Ishikawa (cell line): ENCODE measurements at regions not wholly inside any gene's neighbourhood (a gene's known extent, or its start where the extent isn't known, plus 50 kb on each side); places are given as distances from the start of the nearest gene placed in this dataset.

ENCODE experiments used
- CEBPB ChIP-seq: IDR thresholded peaks from 2 replicates; pipeline ENCODE4 v1.6.1; 2012
- CREB1 ChIP-seq: IDR thresholded peaks from 2 replicates; pipeline ENCODE4 v1.6.1; 2012; ENCODE audit warnings: low read depth
- EGR1 ChIP-seq: IDR thresholded peaks from 2 replicates; pipeline ENCODE4 v1.6.1; 2012
- EP300 ChIP-seq: IDR thresholded peaks from 2 replicates; pipeline ENCODE4 v1.6.1; 2012; ENCODE audit warnings: borderline replicate concordance
- FOXM1 ChIP-seq: IDR thresholded peaks from 2 replicates; pipeline ENCODE4 v1.6.1; 2012; ENCODE audit warnings: low read depth, borderline replicate concordance
- MAX ChIP-seq: IDR thresholded peaks from 2 replicates; pipeline ENCODE4 v1.6.1; 2012
- NFIC ChIP-seq: IDR thresholded peaks from 2 replicates; pipeline ENCODE4 v1.6.1; 2012
- RAD21 ChIP-seq: IDR thresholded peaks from 2 replicates; pipeline ENCODE4 v1.6.1; 2012; ENCODE audit warnings: low read depth
- REST ChIP-seq: IDR thresholded peaks from 2 replicates; pipeline ENCODE4 v1.6.1; 2012; ENCODE audit warnings: low read depth, mild to moderate bottlenecking
- TAF1 ChIP-seq: IDR thresholded peaks from 2 replicates; pipeline ENCODE4 v1.6.1; 2012; ENCODE audit warnings: low read depth, mild to moderate bottlenecking
- TCF12 ChIP-seq: IDR thresholded peaks from 2 replicates; pipeline ENCODE4 v1.6.1; 2012; ENCODE audit warnings: low read depth
- TEAD4 ChIP-seq: IDR thresholded peaks from 2 replicates; pipeline ENCODE4 v1.6.1; 2012
- USF1 ChIP-seq: IDR thresholded peaks from 2 replicates; pipeline ENCODE4 v1.6.1; 2012
- YY1 ChIP-seq: IDR thresholded peaks from 2 replicates; pipeline ENCODE4 v1.6.1; 2012; ENCODE audit warnings: low read depth
- ZBTB7A ChIP-seq: IDR thresholded peaks from 2 replicates; pipeline ENCODE4 v1.6.1; 2012; ENCODE audit warnings: low read depth

- TF ChIP-seq YY1: no peak
- TF ChIP-seq ZBTB7A: no peak
- TF ChIP-seq NFIC: no peak
- TF ChIP-seq FOXM1: no peak
- no peak for TF ChIP-seq TCF12
- no peak for TF ChIP-seq USF1
- no peak for TF ChIP-seq MAX
- TF ChIP-seq EP300: no peak
Observed at GRCh38 chr11:38438091-38438490, 1840.1 kb upstream of the RAG2 start.

GRCh38 chr11:38425578-38425977 lies 1827.5 kb upstream of the RAG2 start:
- TF ChIP-seq TCF12 (no peak), ZBTB7A (no peak), EP300 (no peak), MAX (no peak), RAD21 (no peak), CREB1 (no peak), YY1 (no peak), TEAD4 (no peak), NFIC (no peak), TAF1 (no peak), CEBPB (no peak), FOXM1 (no peak), USF1 (no peak), EGR1 (no peak), REST (no peak)

GRCh38 chr11:38423042-38423441 lies 1825.0 kb upstream of the RAG2 start:
- no peak for TF ChIP-seq CEBPB
- no peak for TF ChIP-seq TEAD4
- no peak for TF ChIP-seq MAX
- no peak for TF ChIP-seq YY1
- TF ChIP-seq RAD21: no peak
- no peak for TF ChIP-seq EP300
- no peak for TF ChIP-seq FOXM1

- no peak for TF ChIP-seq CREB1
Observed at GRCh38 chr11:38416141-38416540, 1818.1 kb upstream of the RAG2 start.

GRCh38 chr11:38411149-38411548 lies 1813.1 kb upstream of the RAG2 start:
- TF ChIP-seq EP300 (no peak), ZBTB7A (no peak), REST (no peak), USF1 (no peak), NFIC (no peak), EGR1 (no peak), CREB1 (no peak), MAX (no peak), TCF12 (no peak), CEBPB (no peak), TEAD4 (no peak), YY1 (no peak)

- TF ChIP-seq RAD21: no peak
- no peak for TF ChIP-seq FOXM1
- TF ChIP-seq USF1: no peak
- no peak for TF ChIP-seq REST
- no peak for TF ChIP-seq CEBPB
- no peak for TF ChIP-seq NFIC
- TF ChIP-seq ZBTB7A: no peak
- no peak for TF ChIP-seq TAF1
- no peak for TF ChIP-seq YY1
- TF ChIP-seq EP300: no peak
- no peak for TF ChIP-seq CREB1
- no peak for TF ChIP-seq MAX
- TF ChIP-seq EGR1: no peak
- no peak for TF ChIP-seq TEAD4
Observed at GRCh38 chr11:38402063-38402462, 1804.0 kb upstream of the RAG2 start.
